OCI-LY1 (cell line): ENCODE measurements at regions not wholly inside any gene's neighbourhood (a gene's known extent, or its start where the extent isn't known, plus 50 kb on each side); places are given as distances from the start of the nearest gene placed in this dataset.

ENCODE experiments used
- CTCF ChIP-seq: fragments of 200-600 bp; sonication (generic), shearing (Covaris generic); IDR thresholded peaks from 2 replicates; pipeline ENCODE4 v1.5.1; 2017; ENCODE audit warnings: mild to moderate bottlenecking, antibody characterized with exemption, low read length, moderate library complexity, mixed read lengths
- EZH2 ChIP-seq: fragments of 200-600 bp; sonication (generic), shearing (Covaris generic); IDR thresholded peaks from 2 replicates; pipeline ENCODE4 v1.8.0; 2017; ENCODE audit warnings: borderline replicate concordance, mixed run types, mild to moderate bottlenecking, antibody characterized with exemption, low read length, moderate library complexity, mixed read lengths

DNA sequence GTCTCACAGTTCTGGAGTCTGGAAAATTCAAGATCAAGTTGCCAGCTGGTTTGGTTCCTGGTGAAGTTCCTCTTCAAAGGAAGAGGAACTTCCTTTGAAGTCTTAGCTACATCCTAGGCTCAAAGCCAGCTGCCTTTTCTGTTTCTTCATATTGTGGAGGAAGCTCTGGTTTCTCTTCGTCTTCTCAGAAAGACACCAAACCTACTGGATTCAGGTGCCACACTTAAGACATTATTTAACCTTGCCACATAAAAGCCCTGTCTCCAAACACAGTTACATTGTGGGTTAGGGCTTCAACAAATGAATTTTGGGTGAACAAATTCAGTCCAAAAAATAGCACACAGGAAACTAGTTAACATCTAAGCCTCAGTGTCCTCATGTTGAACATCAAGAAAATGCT is 1019.8 kb downstream of the GALC start:
- TF ChIP-seq CTCF = no peak
- TF ChIP-seq EZH2 = no peak
